Right lobe of liver (tissue), 6 donors: ENCODE measurements at regions not wholly inside any gene's neighbourhood (a gene's known extent, or its start where the extent isn't known, plus 50 kb on each side); places are given as distances from the start of the nearest gene placed in this dataset.

Experiments used
- ATAC-seq, 4 donors: fragments of 200-7000 bp; cut with Tn5 transposase; one replicate each; pipeline ENCODE4 v1.9.1; 2020; ENCODE audit warnings: mild to moderate bottlenecking in 4 of 4, moderate library complexity in 4 of 4
- DNase-seq, 3 donors: peaks; one replicate each; pipeline ENCODE4 v3.0.0-alpha.2; 2020
- H3K27ac ChIP-seq, 3 donors: fragments of 200-600 bp; one replicate each; pipeline ENCODE4 v1.8.0; 2022
- H3K27me3 ChIP-seq, 2 donors: fragments of 200-600 bp; one replicate each; pipeline ENCODE4 v1.8.0; 2022
- H3K36me3 ChIP-seq, 4 donors: fragments of 200-600 bp; sonication (generic) in 1 of 4; one replicate each; pipeline versions ENCODE4 v1.5.1 to v1.8.0; 2017 to 2022; ENCODE audit warnings: control low read depth in 1 of 4
- H3K4me1 ChIP-seq, 4 donors: fragments of 200-600 bp; sonication (generic) in 1 of 4; one replicate each; pipeline versions ENCODE4 v1.5.1 to v1.8.0; 2017 to 2022; ENCODE audit warnings: control low read depth in 1 of 4
- H3K4me3 ChIP-seq, 3 donors: fragments of 200-600 bp; one replicate each; pipeline ENCODE4 v1.8.0; 2022
- H3K9me3 ChIP-seq, 4 donors: fragments of 200-600 bp; sonication (generic) in 1 of 4; one replicate each; pipeline versions ENCODE4 v1.5.1 to v1.8.0; 2017 to 2022; ENCODE audit warnings: control low read depth in 1 of 4
- POLR2A ChIP-seq: fragments of 450-650 bp; IDR thresholded peaks from one replicate; pipeline ENCODE4 v1.6.1; 2017; ENCODE audit warnings: antibody characterized with exemption, mild to moderate bottlenecking
- WGBS: methylation state at CpG from one replicate; pipeline ENCODE4 v1.1.6; 2018; ENCODE audit warnings: low coverage, low lambda C conversion rate; ENCODE audit not compliant: insufficient coverage; ENCODE audit errors: missing lambda C conversion rate; 5-methylcytosine and 5-hydroxymethylcytosine counted together
- intact Hi-C, 2 donors: fragments of 100-400 bp; cut with DNase I; formaldehyde crosslinking; loops; one replicate each; pipeline versions ENCODE4 v1.11.2 to v1.14.1; 2022
- TF ChIP-seq, protein P1 (sequence below), 4 donors: fragments of 200-600 bp in 3 of 4; fragments of 450-650 bp in 1 of 4; IDR thresholded peaks; one replicate each; pipeline versions ENCODE4 v1.5.1 to v1.8.0; 2016 to 2022; ENCODE audit warnings: antibody characterized with exemption in 4 of 4, mild to moderate bottlenecking in 2 of 4
- donor health status: DM: no; HTN: yes; CAD: no.
- donor health status: DM: no; HTN: no; CAD: no.
- donor health status: DM: no; HTN: no; CAD: no.
- donor health status: DM: no; HTN: yes; CAD: no.
- donor health status: DM: no; HTN: yes; CAD: no.

DNA sequence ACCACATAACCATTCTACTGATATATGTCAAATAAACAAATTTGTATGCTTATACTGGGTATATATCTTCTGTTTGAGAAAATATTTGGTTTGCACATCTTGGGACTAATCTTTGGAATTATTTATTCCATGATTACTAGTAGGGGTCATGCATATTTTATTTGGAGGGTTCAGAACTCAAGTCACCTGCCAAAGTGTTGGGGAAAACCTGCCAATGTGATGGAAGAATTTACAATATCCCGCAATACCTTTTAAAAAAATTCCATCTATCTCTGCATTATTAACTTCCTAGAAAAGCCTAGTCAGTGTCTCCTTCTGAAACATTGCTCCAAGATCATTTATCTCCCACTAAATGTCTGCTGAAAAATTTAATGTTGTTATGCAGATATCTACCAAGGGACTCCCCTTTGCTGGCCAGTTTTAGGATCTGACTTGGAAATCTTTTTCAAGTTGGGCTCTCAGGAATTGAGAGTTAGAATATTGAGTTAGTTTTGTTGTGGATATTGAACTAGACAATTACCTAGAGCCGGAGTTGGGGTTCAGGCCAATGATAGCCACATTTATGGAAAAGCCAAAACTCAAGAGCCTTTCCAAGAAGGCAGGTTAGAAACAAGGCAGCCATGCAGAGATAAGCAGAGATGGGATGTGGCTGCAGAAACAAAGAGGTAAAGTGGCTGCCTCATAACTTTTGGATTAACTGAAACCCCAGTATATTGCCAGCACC, 425.2 kb downstream of the ADAMTS20 start:
- ATAC-seq: no peak
- no peak overlapping the region for H3K27ac ChIP-seq
- H3K27me3 ChIP-seq: no peaks in the 10 kb centered on the region
- intact Hi-C loops: no loop called here
- H3K36me3 ChIP-seq: no peaks in the 10 kb centered on the region
- H3K4me1 ChIP-seq: no peaks in the 10 kb centered on the region
- no peak overlapping the region for H3K4me3 ChIP-seq
- H3K9me3 ChIP-seq: no peaks in the 10 kb centered on the region
- WGBS: 52% methylated on average over 2 of the region's 2 CpGs
- no peak for DNase-seq
- TF ChIP-seq, protein P1, sequence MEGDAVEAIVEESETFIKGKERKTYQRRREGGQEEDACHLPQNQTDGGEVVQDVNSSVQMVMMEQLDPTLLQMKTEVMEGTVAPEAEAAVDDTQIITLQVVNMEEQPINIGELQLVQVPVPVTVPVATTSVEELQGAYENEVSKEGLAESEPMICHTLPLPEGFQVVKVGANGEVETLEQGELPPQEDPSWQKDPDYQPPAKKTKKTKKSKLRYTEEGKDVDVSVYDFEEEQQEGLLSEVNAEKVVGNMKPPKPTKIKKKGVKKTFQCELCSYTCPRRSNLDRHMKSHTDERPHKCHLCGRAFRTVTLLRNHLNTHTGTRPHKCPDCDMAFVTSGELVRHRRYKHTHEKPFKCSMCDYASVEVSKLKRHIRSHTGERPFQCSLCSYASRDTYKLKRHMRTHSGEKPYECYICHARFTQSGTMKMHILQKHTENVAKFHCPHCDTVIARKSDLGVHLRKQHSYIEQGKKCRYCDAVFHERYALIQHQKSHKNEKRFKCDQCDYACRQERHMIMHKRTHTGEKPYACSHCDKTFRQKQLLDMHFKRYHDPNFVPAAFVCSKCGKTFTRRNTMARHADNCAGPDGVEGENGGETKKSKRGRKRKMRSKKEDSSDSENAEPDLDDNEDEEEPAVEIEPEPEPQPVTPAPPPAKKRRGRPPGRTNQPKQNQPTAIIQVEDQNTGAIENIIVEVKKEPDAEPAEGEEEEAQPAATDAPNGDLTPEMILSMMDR (IDR thresholded peaks at IDR 0.05): no peak
- no peak for TF ChIP-seq POLR2A

DNA sequence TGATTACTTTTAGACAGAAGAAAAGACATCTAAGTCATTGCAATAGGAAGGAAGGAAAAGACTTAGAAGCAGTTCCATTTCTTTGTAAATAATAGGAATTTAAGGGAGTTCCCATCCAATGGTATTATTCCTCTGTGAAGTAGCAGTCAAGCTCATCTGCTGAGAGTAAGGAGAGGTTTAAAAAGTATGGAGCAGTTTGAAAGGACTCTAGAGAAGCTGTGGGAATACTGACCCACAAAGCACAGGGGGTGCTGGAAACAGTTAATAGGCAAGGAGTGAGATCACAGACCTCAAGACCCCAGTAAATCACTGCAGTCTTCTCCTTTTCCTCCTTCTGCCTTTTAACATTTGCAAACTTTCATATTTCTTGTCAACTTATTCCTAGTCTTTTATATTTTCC, 428.5 kb downstream of the ADAMTS20 start:
- intact Hi-C loops: no loop called here
- no peak overlapping the region for H3K27ac ChIP-seq
- H3K4me1 ChIP-seq: no peaks in the 10 kb centered on the region
- TF ChIP-seq POLR2A: no peak
- TF ChIP-seq, protein P1 (IDR thresholded peaks at IDR 0.05): no peak
- no peak for ATAC-seq
- no peaks in the 10 kb centered on the region for H3K36me3 ChIP-seq
- H3K27me3 ChIP-seq: no peaks in the 10 kb centered on the region
- no peak overlapping the region for H3K4me3 ChIP-seq
- DNase-seq: no peak
- H3K9me3 ChIP-seq: no peaks in the 10 kb centered on the region

DNA sequence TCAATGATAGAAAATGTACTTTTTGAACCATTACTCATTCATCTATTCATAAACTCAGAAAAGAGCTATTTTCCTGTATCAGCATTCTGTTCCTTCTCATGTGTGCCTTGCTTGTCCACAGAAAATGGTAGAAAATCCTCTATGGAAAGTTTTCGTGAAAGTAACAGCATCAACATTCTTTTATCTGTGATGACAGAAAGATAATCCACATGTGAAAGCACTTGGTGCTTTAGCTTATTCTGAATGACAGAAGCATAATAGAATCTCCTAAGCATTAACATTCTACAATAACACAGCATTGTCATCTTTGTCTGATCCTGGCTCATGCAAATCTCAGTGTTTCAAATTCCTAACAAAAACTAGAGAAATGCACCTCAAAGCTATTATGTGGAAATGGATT, 431.9 kb downstream of the ADAMTS20 start:
- ATAC-seq (no peak), DNase-seq (no peak)
- H3K9me3 ChIP-seq: no peaks in the 10 kb centered on the region
- H3K27ac ChIP-seq: no peak overlapping the region
- no peaks in the 10 kb centered on the region for H3K4me1 ChIP-seq
- H3K27me3 ChIP-seq: no peaks in the 10 kb centered on the region
- TF ChIP-seq POLR2A: no peak
- TF ChIP-seq, protein P1 (IDR thresholded peaks at IDR 0.05): no peak
- no peak overlapping the region for H3K4me3 ChIP-seq
- H3K36me3 ChIP-seq: no peaks in the 10 kb centered on the region
- intact Hi-C loops: no loop called here
- 57% methylated on average over 1 of the region's 1 CpG for WGBS

DNA sequence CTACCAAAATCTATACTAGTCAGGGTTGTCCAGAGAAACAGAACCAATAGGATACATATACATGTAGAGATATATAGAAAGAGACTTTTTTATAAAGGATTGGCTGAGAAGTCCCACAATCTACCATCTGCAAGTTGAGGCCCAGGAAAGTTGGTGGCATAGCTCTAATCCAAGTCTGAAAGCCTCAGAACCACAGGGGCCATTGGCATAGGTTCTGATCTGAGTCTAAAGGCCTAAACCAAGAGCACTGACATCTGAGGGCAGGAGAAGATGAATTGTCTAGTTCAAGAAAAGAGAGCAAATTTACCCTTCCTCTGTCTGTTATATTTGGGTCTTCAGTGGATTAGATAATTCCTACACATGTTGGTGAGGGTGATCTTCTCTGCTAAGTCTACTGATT, 433.1 kb downstream of the ADAMTS20 start:
- Histone ChIP-seq H3K4me1 (no peaks in the 10 kb centered on the region), H3K27me3 (no peaks in the 10 kb centered on the region), H3K27ac (no peak overlapping the region), H3K9me3 (no peaks in the 10 kb centered on the region), H3K4me3 (no peak overlapping the region), H3K36me3 (no peaks in the 10 kb centered on the region)
- DNase-seq: no peak
- intact Hi-C loops: no loop called here
- no peak for ATAC-seq
- no peak for TF ChIP-seq POLR2A
- TF ChIP-seq, protein P1 (IDR thresholded peaks at IDR 0.05): no peak

DNA sequence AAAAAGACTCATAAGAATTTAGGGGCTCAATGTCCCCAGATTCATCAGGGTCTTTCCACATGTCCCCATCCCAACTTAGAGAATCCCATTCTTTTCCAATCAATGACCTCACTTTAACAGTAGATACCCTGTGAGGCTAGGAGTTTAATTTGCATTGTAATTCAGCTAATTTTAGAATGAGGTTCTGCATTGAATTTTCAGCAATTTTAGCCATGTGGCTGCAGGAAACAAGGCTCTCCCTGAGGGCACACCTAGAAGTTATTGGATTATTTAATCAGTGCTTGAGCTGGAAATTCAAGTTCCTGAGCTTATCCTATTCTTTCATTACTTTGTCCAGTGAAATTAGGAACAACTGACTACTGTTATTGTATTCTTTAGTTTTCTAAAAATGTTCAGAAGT, 433.8 kb downstream of the ADAMTS20 start:
- Histone ChIP-seq H3K9me3 (no peaks in the 10 kb centered on the region), H3K36me3 (no peaks in the 10 kb centered on the region), H3K27ac (no peak overlapping the region), H3K4me1 (no peaks in the 10 kb centered on the region), H3K4me3 (no peak overlapping the region), H3K27me3 (no peaks in the 10 kb centered on the region)
- intact Hi-C loops: no loop called here
- no peak for DNase-seq
- TF ChIP-seq POLR2A: no peak
- TF ChIP-seq, protein P1 (IDR thresholded peaks at IDR 0.05): no peak
- ATAC-seq: no peak
